HUES6 (cell line): ENCODE measurements at regions not wholly inside any gene's neighbourhood (a gene's known extent, or its start where the extent isn't known, plus 50 kb on each side); places are given as distances from the start of the nearest gene placed in this dataset.

Experiments
- H3K27ac ChIP-seq: 2 replicates; pipeline ENCODE4 v1.7.0; 2013; ENCODE audit warnings: low read depth, mild to moderate bottlenecking, low read length, inconsistent platforms
- H3K27me3 ChIP-seq: 2 replicates; pipeline ENCODE4 v1.6.1; 2013; ENCODE audit warnings: low read length; ENCODE audit not compliant: control insufficient read depth, insufficient read depth
- H3K36me3 ChIP-seq: 2 replicates; pipeline ENCODE4 v1.6.1; 2013; ENCODE audit warnings: low read length; ENCODE audit not compliant: control insufficient read depth, insufficient read depth
- H3K4me1 ChIP-seq: 2 replicates; pipeline ENCODE4 v1.6.1; 2013; ENCODE audit warnings: low read length; ENCODE audit not compliant: control insufficient read depth, insufficient read depth
- H3K4me3 ChIP-seq: 2 replicates; pipeline ENCODE4 v1.5.1; 2013; ENCODE audit warnings: low read depth, low read length
- H3K9ac ChIP-seq: one replicate; pipeline ENCODE4 v1.6.1; 2013; ENCODE audit warnings: mild to moderate bottlenecking, low read length
- H3K9me3 ChIP-seq: 2 replicates; pipeline ENCODE4 v1.6.1; 2013; ENCODE audit warnings: low read depth, low read length; ENCODE audit not compliant: control insufficient read depth, insufficient read depth

DNA sequence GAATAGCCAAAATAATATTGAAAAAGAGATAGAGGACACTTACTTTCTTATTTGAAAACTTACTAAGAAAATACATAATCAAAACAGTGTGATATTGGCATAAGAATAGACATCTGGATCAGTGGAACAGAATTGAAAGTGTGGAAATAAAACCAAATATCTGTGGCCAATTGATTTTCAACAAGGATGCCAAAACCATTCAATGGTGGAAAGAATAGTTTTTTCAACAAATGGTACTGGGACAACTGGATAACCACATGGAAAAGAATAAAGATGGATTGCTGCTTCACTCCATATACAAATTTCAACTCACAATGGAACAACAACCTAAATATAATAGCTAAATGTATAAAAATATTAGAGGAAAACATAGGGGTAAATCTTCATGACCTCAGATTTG is 152.5 kb upstream of the GPR149 start:
- no peaks in the 10 kb centered on the region for H3K27me3 ChIP-seq
- no peaks in the 10 kb centered on the region for H3K9me3 ChIP-seq
- H3K27ac ChIP-seq = no peak overlapping the region
- H3K9ac ChIP-seq = no peak overlapping the region
- H3K4me3 ChIP-seq = no peak overlapping the region
- H3K36me3 ChIP-seq = no peaks in the 10 kb centered on the region
- no peaks in the 10 kb centered on the region for H3K4me1 ChIP-seq

DNA sequence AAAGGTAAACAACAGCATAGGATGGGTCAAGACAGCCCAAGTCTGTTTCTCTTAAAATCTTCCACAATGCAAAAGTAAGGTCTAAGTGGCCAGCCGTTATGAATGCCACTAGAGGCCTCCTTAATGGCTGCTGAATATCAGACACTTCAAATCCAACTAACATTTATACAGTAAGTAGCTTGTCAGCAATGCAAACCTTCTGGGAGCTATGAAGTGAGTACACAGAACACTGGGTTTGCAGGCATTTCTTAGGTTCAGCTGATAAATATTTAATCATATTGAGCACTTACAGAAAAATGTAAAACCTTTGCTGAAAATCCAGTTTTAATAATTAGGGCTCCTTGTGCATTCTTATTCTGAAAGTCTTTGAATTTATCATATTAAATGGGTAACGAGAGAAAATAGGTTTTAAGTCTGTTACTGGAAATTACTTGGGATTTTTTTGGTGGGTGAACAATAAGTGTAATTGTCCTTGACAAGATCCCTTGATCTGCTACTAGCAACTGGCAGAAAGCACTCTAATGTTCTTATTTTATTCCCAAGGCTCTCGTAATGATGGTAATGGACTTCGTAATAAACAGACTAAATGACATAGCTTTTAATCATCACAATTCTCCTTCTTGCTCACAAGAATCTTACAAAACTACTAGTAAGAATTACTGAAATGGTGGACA is 141.7 kb upstream of the GPR149 start:
- no peaks in the 10 kb centered on the region for H3K9me3 ChIP-seq
- H3K4me3 ChIP-seq = no peak overlapping the region
- H3K36me3 ChIP-seq = no peaks in the 10 kb centered on the region
- H3K27ac ChIP-seq = no peak overlapping the region
- H3K4me1 ChIP-seq = no peaks in the 10 kb centered on the region
- no peak overlapping the region for H3K9ac ChIP-seq
- no peaks in the 10 kb centered on the region for H3K27me3 ChIP-seq

DNA sequence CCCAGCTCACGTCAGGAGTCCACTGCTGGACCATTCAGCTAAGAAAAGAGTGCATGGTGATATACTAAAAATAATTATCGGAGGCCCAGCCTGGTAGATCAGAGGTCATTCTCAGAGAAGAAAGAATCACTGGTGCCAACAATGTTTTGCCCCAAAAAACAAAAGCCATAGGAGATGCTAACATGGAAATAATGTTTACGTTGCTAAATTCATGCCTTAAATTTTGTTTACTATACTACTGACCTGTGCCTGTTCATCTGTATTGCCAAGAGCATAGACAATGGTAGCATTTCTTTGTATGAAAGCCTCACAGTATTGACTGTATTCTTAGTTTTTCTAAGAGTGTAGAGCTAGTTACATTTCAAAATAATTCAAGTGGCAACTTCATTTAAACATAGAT is 138.1 kb upstream of the GPR149 start:
- Histone ChIP-seq H3K4me3 (no peak overlapping the region), H3K36me3 (no peaks in the 10 kb centered on the region), H3K27ac (no peak overlapping the region), H3K9ac (no peak overlapping the region), H3K4me1 (no peaks in the 10 kb centered on the region), H3K27me3 (no peaks in the 10 kb centered on the region), H3K9me3 (no peaks in the 10 kb centered on the region)

GRCh38 chr3:154559623-154560022 is 129.6 kb upstream of the GPR149 start:
- Histone ChIP-seq H3K9me3 (no peaks in the 10 kb centered on the region), H3K27me3 (no peaks in the 10 kb centered on the region), H3K4me1 (peaks cover 8% of the 10 kb centered on the region; the same call in 1 of the 2 replicates), H3K9ac (no peak overlapping the region), H3K4me3 (no peak overlapping the region), H3K27ac (no peak overlapping the region), H3K36me3 (no peaks in the 10 kb centered on the region)

GRCh38 chr3:154552338-154552737 is 122.3 kb upstream of the GPR149 start:
- no peak overlapping the region for H3K27ac ChIP-seq
- H3K27me3 ChIP-seq = no peaks in the 10 kb centered on the region
- H3K36me3 ChIP-seq = no peaks in the 10 kb centered on the region
- H3K4me3 ChIP-seq = no peak overlapping the region
- no peak overlapping the region for H3K9ac ChIP-seq
- H3K4me1 ChIP-seq = no peaks in the 10 kb centered on the region
- H3K9me3 ChIP-seq = no peaks in the 10 kb centered on the region

DNA sequence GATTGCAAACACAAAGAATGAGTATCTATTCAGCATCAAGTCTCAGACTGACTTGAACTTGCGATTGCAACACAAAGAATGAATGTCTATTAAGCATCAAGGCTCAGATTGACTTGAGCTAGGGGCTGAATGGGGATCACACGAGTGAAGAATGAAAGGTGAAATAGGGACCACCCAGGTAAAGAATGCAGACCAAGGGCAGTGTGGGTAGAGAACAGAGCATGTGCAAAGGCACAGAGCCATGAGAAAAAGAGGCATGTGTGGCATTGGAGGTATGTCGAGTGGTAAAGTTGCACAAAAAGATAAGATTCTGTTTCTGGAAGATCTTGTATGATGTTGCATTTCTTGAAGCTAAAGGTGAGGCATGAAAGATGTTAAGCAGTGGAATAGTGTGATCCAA is 119.4 kb upstream of the GPR149 start:
- Histone ChIP-seq H3K27ac (no peak overlapping the region), H3K36me3 (no peaks in the 10 kb centered on the region), H3K4me1 (no peaks in the 10 kb centered on the region), H3K27me3 (no peaks in the 10 kb centered on the region), H3K9ac (no peak overlapping the region), H3K4me3 (no peak overlapping the region), H3K9me3 (no peaks in the 10 kb centered on the region)

- Histone ChIP-seq H3K9me3 (no peaks in the 10 kb centered on the region), H3K27me3 (no peaks in the 10 kb centered on the region)
Measured at GRCh38 chr3:154548341-154548740, 118.4 kb upstream of the GPR149 start.

GRCh38 chr3:154542837-154543236 is 112.8 kb upstream of the GPR149 start:
- H3K36me3 ChIP-seq = no peaks in the 10 kb centered on the region
- no peaks in the 10 kb centered on the region for H3K4me1 ChIP-seq
- H3K9ac ChIP-seq = no peak overlapping the region
- no peak overlapping the region for H3K4me3 ChIP-seq
- H3K27me3 ChIP-seq = no peaks in the 10 kb centered on the region
- no peaks in the 10 kb centered on the region for H3K9me3 ChIP-seq
- H3K27ac ChIP-seq = no peak overlapping the region

More at GRCh38 chr3:154548341-154548740, 118.4 kb upstream of the GPR149 start:
- Histone ChIP-seq H3K4me1 (no peaks in the 10 kb centered on the region), H3K27ac (no peak overlapping the region), H3K36me3 (no peaks in the 10 kb centered on the region), H3K4me3 (no peak overlapping the region), H3K9ac (no peak overlapping the region)

- Histone ChIP-seq H3K9me3 (no peaks in the 10 kb centered on the region), H3K36me3 (no peaks in the 10 kb centered on the region), H3K27me3 (no peaks in the 10 kb centered on the region), H3K4me3 (no peak overlapping the region), H3K4me1 (no peaks in the 10 kb centered on the region), H3K9ac (no peak overlapping the region), H3K27ac (no peak overlapping the region)
Measured at GRCh38 chr3:154540950-154541604, 111.1 kb upstream of the GPR149 start.

DNA sequence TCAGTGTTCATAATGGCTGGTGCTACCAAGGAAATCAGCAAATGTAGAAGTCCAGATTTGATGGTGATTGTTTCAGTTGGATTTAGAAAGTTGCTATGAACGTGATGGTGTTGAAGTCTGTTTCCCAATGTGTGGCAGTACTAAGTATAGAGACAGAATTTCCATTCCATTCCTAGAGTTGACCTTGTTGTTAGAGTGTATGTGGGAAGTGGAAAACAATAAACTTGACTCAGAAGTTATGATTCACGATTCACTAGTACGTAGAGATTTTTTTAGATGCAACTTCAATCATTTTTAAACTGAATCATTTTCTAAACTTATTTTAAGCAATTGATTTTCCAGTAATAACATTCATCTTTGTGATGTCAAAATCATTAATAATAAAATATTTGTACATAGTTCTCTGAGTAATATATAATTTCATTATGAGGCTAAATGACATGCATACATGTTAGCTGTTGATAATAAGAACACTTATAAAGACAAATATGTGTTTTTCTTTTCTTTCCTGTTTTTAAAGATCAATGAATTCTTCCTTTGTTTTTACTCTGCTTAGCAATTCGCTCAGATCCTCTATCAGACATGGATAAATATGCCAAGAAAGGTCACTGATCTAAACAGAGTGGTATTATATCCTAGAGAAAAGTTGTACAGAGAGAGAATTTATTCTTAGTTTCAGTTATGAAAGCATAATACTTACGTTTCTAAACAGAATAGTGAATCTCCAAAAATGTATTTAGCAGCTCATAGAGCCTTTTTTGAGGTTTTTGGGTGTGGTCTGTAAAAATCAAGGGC is 108.8 kb upstream of the GPR149 start:
- Histone ChIP-seq H3K27ac (no peak overlapping the region), H3K9ac (no peak overlapping the region), H3K36me3 (no peaks in the 10 kb centered on the region), H3K4me3 (no peak overlapping the region), H3K9me3 (no peaks in the 10 kb centered on the region), H3K27me3 (no peaks in the 10 kb centered on the region), H3K4me1 (no peaks in the 10 kb centered on the region)

- Histone ChIP-seq H3K4me3 (no peak overlapping the region), H3K27ac (no peak overlapping the region), H3K36me3 (no peaks in the 10 kb centered on the region), H3K9ac (no peak overlapping the region), H3K9me3 (no peaks in the 10 kb centered on the region), H3K4me1 (no peaks in the 10 kb centered on the region), H3K27me3 (no peaks in the 10 kb centered on the region)
Measured at GRCh38 chr3:154536751-154537150, 106.8 kb upstream of the GPR149 start.
